PC-9 (cell line): ENCODE measurements at regions not wholly inside any gene's neighbourhood (a gene's known extent, or its start where the extent isn't known, plus 50 kb on each side); places are given as distances from the start of the nearest gene placed in this dataset.

Source experiments
- EZH2 ChIP-seq: fragments of 200-600 bp; sonication (generic); IDR thresholded peaks from 2 replicates; pipeline ENCODE4 v1.8.0; 2017; ENCODE audit warnings: antibody characterized with exemption, low read depth
- TF ChIP-seq, protein P1 (sequence below): fragments of 200-600 bp; sonication (generic); conservative IDR thresholded peaks from 2 replicates; pipeline ENCODE4 v1.6.1; 2017; ENCODE audit warnings: mixed run types, antibody characterized with exemption, mild to moderate bottlenecking, moderate library complexity

DNA sequence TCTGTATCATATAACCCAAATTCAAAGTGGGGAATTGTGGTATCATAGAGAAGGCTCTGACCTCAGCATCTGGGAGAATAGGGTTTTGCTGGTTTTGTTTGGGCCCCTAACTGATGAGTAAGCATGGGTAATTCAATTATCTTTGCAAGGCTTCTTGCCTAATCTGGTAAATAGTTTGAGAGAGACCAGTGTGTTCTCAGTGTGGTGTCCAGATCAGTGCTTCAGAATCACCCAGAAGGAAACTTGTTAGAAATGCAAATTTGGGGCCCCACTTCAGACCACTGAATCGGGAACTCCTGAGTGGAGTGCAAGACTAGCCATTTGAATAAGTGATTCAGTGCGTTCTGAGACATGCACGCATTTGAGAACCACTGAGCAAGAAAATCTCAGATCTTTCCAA lies 282.7 kb downstream of the EPHA4 start:
- TF ChIP-seq, protein P1, sequence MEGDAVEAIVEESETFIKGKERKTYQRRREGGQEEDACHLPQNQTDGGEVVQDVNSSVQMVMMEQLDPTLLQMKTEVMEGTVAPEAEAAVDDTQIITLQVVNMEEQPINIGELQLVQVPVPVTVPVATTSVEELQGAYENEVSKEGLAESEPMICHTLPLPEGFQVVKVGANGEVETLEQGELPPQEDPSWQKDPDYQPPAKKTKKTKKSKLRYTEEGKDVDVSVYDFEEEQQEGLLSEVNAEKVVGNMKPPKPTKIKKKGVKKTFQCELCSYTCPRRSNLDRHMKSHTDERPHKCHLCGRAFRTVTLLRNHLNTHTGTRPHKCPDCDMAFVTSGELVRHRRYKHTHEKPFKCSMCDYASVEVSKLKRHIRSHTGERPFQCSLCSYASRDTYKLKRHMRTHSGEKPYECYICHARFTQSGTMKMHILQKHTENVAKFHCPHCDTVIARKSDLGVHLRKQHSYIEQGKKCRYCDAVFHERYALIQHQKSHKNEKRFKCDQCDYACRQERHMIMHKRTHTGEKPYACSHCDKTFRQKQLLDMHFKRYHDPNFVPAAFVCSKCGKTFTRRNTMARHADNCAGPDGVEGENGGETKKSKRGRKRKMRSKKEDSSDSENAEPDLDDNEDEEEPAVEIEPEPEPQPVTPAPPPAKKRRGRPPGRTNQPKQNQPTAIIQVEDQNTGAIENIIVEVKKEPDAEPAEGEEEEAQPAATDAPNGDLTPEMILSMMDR, result no peak
- no peak for TF ChIP-seq EZH2
